CD14-positive monocyte (primary cell): ENCODE measurements at regions not wholly inside any gene's neighbourhood (a gene's known extent, or its start where the extent isn't known, plus 50 kb on each side); places are given as distances from the start of the nearest gene placed in this dataset.

Experiments used
- DNase-seq, 3 donors: peaks; one replicate each; pipeline ENCODE4 v3.0.0-alpha.2; 2011 to 2022
- H2AFZ ChIP-seq: 2 replicates; pipeline ENCODE4 v1.6.0; 2012; ENCODE audit warnings: mild to moderate bottlenecking, low read depth, low read length, inconsistent platforms; ENCODE audit not compliant: insufficient read depth, poor library complexity, severe bottlenecking
- H3K27ac ChIP-seq, 2 donors: 1 replicate in 1 of 2; 2 replicates in 1 of 2; pipeline ENCODE4 v1.5.1; 2012 to 2013; ENCODE audit warnings: low read length in 2 of 2, control low read depth in 1 of 2, inconsistent platforms in 1 of 2, low read depth in 1 of 2, mild to moderate bottlenecking in 1 of 2
- H3K27me3 ChIP-seq, 2 donors: one replicate each; pipeline versions ENCODE4 v1.6.0 to v1.6.1; 2011 to 2013; ENCODE audit warnings: low read length in 2 of 2; ENCODE audit not compliant: control insufficient read depth in 2 of 2, insufficient read depth in 2 of 2
- H3K36me3 ChIP-seq, 2 donors: replicated peaks in 1 of 2; 1 replicate in 1 of 2; 2 replicates in 1 of 2; pipeline versions ENCODE4 v1.5.1 to v1.6.1; 2012 to 2013; ENCODE audit warnings: low read length in 2 of 2, control low read depth in 1 of 2, inconsistent platforms in 1 of 2, mild to moderate bottlenecking in 1 of 2; ENCODE audit not compliant: insufficient read depth in 2 of 2, control insufficient read depth in 1 of 2
- H3K4me1 ChIP-seq, 2 donors: 1 replicate in 1 of 2; 2 replicates in 1 of 2; pipeline versions ENCODE4 v1.5.1 to v1.6.1; 2012 to 2013; ENCODE audit warnings: low read length in 2 of 2, control low read depth in 1 of 2, inconsistent platforms in 1 of 2, mild to moderate bottlenecking in 1 of 2, moderate library complexity in 1 of 2; ENCODE audit not compliant: insufficient read depth in 2 of 2, control insufficient read depth in 1 of 2
- H3K4me2 ChIP-seq: replicated peaks from 2 replicates; pipeline ENCODE3; 2012; ENCODE audit warnings: low read length, moderate library complexity, mild to moderate bottlenecking; ENCODE audit not compliant: poor library complexity, severe bottlenecking; ENCODE audit errors: extremely low read depth
- H3K4me3 ChIP-seq, 3 experiments: fragments of 200-600 bp in 1 of 3; sonication (generic) in 1 of 3; replicated peaks in 1 of 3; 1 replicate in 2 of 3; 2 replicates in 1 of 3; pipeline ENCODE4 v1.5.1; 2011 to 2013; ENCODE audit warnings: low read length in 3 of 3, mild to moderate bottlenecking in 3 of 3, control low read depth in 2 of 3, low read depth in 2 of 3, inconsistent platforms in 1 of 3, moderate library complexity in 1 of 3
- H3K79me2 ChIP-seq: 2 replicates; pipeline ENCODE4 v1.6.0; 2012; ENCODE audit warnings: mild to moderate bottlenecking, control low read depth, inconsistent platforms, low read length, moderate library complexity; ENCODE audit not compliant: insufficient read depth
- H3K9ac ChIP-seq: 2 replicates; pipeline ENCODE4 v1.6.0; 2017; ENCODE audit warnings: low read length, mild to moderate bottlenecking; ENCODE audit not compliant: insufficient read depth, poor library complexity, severe bottlenecking
- H3K9me3 ChIP-seq, 2 donors: replicated peaks in 1 of 2; 1 replicate in 1 of 2; 2 replicates in 1 of 2; pipeline versions ENCODE4 v1.5.1 to v1.6.1; 2012 to 2013; ENCODE audit warnings: low read length in 2 of 2, control low read depth in 1 of 2; ENCODE audit not compliant: control insufficient read depth in 1 of 2, insufficient read depth in 1 of 2
- H4K20me1 ChIP-seq: 2 replicates; pipeline ENCODE4 v1.6.0; 2012; ENCODE audit warnings: mild to moderate bottlenecking, low read length, control low read depth, moderate library complexity; ENCODE audit not compliant: insufficient read depth
- H3K27ac Mint-ChIP-seq, 7 donors: one replicate each; pipeline ENCODE4 v1.8.0; 2020; ENCODE audit warnings: mild to moderate bottlenecking in 7 of 7, mixed read lengths in 7 of 7, moderate library complexity in 6 of 7, inconsistent platforms in 2 of 7
- H3K27me3 Mint-ChIP-seq, 3 donors: one replicate each; pipeline ENCODE4 v1.8.0; 2021 to 2022; ENCODE audit warnings: low read depth in 3 of 3, mild to moderate bottlenecking in 3 of 3, mixed read lengths in 3 of 3, moderate library complexity in 3 of 3, inconsistent platforms in 1 of 3
- H3K36me3 Mint-ChIP-seq, 2 donors: one replicate each; pipeline ENCODE4 v1.8.0; 2020; ENCODE audit warnings: mixed read lengths in 2 of 2, inconsistent platforms in 1 of 2, mild to moderate bottlenecking in 1 of 2
- H3K4me1 Mint-ChIP-seq: one replicate; pipeline ENCODE4 v1.8.0; 2020; ENCODE audit warnings: mild to moderate bottlenecking, mixed read lengths
- H3K4me3 Mint-ChIP-seq, 2 donors: one replicate each; pipeline ENCODE4 v1.8.0; 2020; ENCODE audit warnings: mild to moderate bottlenecking in 2 of 2, mixed read lengths in 2 of 2, moderate library complexity in 1 of 2
- H3K9me3 Mint-ChIP-seq, 7 donors: one replicate each; pipeline ENCODE4 v1.8.0; 2020 to 2022; ENCODE audit warnings: mixed read lengths in 7 of 7, mild to moderate bottlenecking in 6 of 7, moderate library complexity in 6 of 7, inconsistent platforms in 2 of 7
- CTCF ChIP-seq: fragments of 200-600 bp; IDR thresholded peaks from one replicate; pipeline ENCODE4 v1.8.0; 2022; ENCODE audit warnings: antibody characterized with exemption, mild to moderate bottlenecking
- WGBS: methylation state at CpG from one replicate; pipeline ENCODE4 v1.1.5; 2013; ENCODE audit warnings: missing lambda C conversion rate; ENCODE audit not compliant: insufficient coverage; 5-methylcytosine and 5-hydroxymethylcytosine counted together
- intact Hi-C, 2 donors: fragments of 100-400 bp; cut with micrococcal nuclease; formaldehyde crosslinking; loops; one replicate each; pipeline versions ENCODE4 v1.15.0 to v1.15.1; 2023

- no peaks in the 10 kb centered on the region for H3K4me1 Mint-ChIP-seq
- WGBS, result 71% methylated on average over 10 of the region's 11 CpGs
- H3K27ac Mint-ChIP-seq, result no peak overlapping the region
- no peaks in the 10 kb centered on the region for H3K36me3 Mint-ChIP-seq
- H3K9me3 Mint-ChIP-seq, result peaks cover 5 to 17% (median 11%) of the 10 kb centered on the region in 7 donors
- Histone ChIP-seq H3K27me3 (peaks cover 0 to 2% of the 10 kb centered on the region in 2 donors), H3K4me1 (no peaks in the 10 kb centered on the region), H3K27ac (no peak overlapping the region), H3K79me2 (no peaks in the 10 kb centered on the region), H3K36me3 (no peaks in the 10 kb centered on the region), H3K9ac (no peak overlapping the region), H3K9me3 (peaks cover 4% of the 10 kb centered on the region in 2 donors), H4K20me1 (no peaks in the 10 kb centered on the region), H3K4me2 (no peak overlapping the region), H2AFZ (no peak overlapping the region), H3K4me3 (no peak overlapping the region)
- intact Hi-C loops, result no loop called here
- no peak overlapping the region for H3K4me3 Mint-ChIP-seq
- TF ChIP-seq CTCF, result no peak
- peaks cover 24 to 36% (median 29%) of the 10 kb centered on the region in 3 donors for H3K27me3 Mint-ChIP-seq
- no peak for DNase-seq
Measured at GRCh38 chr2:242058116-242058680, 188.7 kb downstream of the RTP5 start.

- Histone ChIP-seq H3K9me3 (peaks cover 4% of the 10 kb centered on the region in 2 donors), H3K27me3 (no peaks in the 10 kb centered on the region), H3K36me3 (no peaks in the 10 kb centered on the region), H3K4me1 (no peaks in the 10 kb centered on the region), H3K27ac (no peak overlapping the region), H3K79me2 (no peaks in the 10 kb centered on the region), H2AFZ (no peak overlapping the region), H3K9ac (no peak overlapping the region), H3K4me3 (no peak overlapping the region), H4K20me1 (no peaks in the 10 kb centered on the region), H3K4me2 (no peak overlapping the region)
- 95% methylated on average over 6 of the region's 7 CpGs for WGBS
- Mint-ChIP-seq H3K36me3 (no peaks in the 10 kb centered on the region), H3K4me3 (peak overlapping the region in 1 of 2 donors; percentile 16), H3K27ac (no peak overlapping the region), H3K9me3 (peaks cover 5 to 17% (median 11%) of the 10 kb centered on the region in 7 donors), H3K27me3 (peaks cover 25 to 35% (median 27%) of the 10 kb centered on the region in 3 donors), H3K4me1 (no peaks in the 10 kb centered on the region)
- no peak for TF ChIP-seq CTCF
- intact Hi-C loops, result no loop called here
- DNase-seq, result no peak
Measured at GRCh38 chr2:242059566-242059965, 190.0 kb downstream of the RTP5 start.
